ENCODE measurements at regions not wholly inside any gene's neighbourhood (a gene's known extent, or its start where the extent isn't known, plus 50 kb on each side); places are given as distances from the start of the nearest gene placed in this dataset.

DNA sequence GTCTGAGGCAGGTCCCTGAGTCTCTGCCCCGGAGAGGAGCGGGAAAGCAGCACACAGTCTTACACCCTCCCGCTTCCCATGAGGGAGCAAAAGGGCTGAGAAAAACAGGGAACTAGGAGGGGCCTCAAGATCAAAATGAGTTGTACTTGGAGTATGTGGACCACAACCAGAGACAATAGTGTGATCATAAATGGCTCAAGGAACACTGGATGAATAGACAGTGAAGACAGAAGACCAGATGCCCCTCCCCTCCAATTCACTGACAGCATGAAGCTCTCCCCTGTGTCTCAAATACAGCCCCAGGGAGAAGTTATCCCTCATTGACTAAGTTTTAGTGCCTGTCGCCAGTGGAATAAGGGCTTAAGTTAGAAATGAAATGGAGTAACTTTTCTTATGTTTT, 191.0 kb downstream of the TFAP2A start:
- no peak for DNase-seq (ENCODE audit: low read depth, low spot score)
- no peak overlapping the region for H3K4me3 ChIP-seq (ENCODE audit: low read depth, low read length)
- H3K27me3 ChIP-seq (ENCODE audit: control insufficient read depth, insufficient read depth, low read length), result no peaks in the 10 kb centered on the region
- CTCF ChIA-PET, result no interaction called here
- H3K9me3 ChIP-seq (ENCODE audit: control insufficient read depth, insufficient read depth, low read length), result peaks cover 11% of the 10 kb centered on the region; the same call in 1 of the 2 replicates
- TF ChIP-seq, protein P1, sequence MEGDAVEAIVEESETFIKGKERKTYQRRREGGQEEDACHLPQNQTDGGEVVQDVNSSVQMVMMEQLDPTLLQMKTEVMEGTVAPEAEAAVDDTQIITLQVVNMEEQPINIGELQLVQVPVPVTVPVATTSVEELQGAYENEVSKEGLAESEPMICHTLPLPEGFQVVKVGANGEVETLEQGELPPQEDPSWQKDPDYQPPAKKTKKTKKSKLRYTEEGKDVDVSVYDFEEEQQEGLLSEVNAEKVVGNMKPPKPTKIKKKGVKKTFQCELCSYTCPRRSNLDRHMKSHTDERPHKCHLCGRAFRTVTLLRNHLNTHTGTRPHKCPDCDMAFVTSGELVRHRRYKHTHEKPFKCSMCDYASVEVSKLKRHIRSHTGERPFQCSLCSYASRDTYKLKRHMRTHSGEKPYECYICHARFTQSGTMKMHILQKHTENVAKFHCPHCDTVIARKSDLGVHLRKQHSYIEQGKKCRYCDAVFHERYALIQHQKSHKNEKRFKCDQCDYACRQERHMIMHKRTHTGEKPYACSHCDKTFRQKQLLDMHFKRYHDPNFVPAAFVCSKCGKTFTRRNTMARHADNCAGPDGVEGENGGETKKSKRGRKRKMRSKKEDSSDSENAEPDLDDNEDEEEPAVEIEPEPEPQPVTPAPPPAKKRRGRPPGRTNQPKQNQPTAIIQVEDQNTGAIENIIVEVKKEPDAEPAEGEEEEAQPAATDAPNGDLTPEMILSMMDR (IDR thresholded peaks at IDR 0.05; ENCODE audit: low read depth, low read length), result no peak
- no peak overlapping the region for H3K27ac ChIP-seq (ENCODE audit: low read depth, low read length)
- POLR2A ChIA-PET, result no interaction called here

DNA sequence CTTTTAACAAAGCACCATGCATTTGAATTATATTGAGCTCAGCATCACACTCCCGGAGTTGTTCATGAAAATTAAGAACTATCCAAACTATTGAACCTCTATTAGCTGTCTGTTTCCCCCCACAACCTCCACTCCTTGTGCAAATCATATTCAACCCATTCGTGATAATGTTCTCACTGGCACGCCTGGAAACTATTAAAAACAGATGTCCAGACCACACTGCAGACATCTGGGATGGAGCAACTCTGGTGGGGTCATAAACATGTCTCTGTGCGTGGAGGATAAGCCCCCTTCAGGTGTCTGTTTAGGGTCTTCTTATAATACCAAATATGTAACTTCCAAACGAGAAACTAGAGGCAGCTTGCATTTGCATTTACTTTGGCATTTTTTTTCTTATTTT, 193.7 kb downstream of the TFAP2A start:
- H3K27ac ChIP-seq (ENCODE audit: low read depth, low read length), result no peak overlapping the region
- POLR2A ChIA-PET, result no interaction called here
- no peak for DNase-seq (ENCODE audit: low read depth, low spot score)
- CTCF ChIA-PET, result no interaction called here
- H3K27me3 ChIP-seq (ENCODE audit: control insufficient read depth, insufficient read depth, low read length), result no peaks in the 10 kb centered on the region
- TF ChIP-seq, protein P1 (IDR thresholded peaks at IDR 0.05; ENCODE audit: low read depth, low read length), result no peak
- H3K4me3 ChIP-seq (ENCODE audit: low read depth, low read length), result no peak overlapping the region
- peaks cover 15% of the 10 kb centered on the region; the same call in 1 of the 2 replicates for H3K9me3 ChIP-seq (ENCODE audit: control insufficient read depth, insufficient read depth, low read length)

DNA sequence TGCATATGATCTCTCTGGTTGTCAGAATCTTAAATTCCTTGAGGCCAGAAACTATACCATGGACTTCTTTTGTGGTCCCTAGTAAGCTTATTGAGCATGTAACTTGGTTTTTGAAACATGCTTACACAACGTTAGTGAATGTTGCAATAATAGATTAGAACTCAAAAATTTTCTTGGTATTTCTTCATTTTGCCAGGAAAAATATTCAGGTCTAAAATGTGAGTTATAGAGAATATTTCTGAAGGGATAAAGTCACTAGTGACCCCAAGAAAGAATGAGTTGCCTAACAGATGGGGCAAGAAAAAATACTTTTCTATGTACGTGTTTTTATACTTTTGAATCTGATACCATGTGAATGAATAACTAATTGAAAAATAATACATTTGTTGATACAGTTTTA, 195.4 kb downstream of the TFAP2A start:
- ChIA-PET POLR2A (no interaction called here), CTCF (no interaction called here)
- no peak for DNase-seq (ENCODE audit: low read depth, low spot score)

DNA sequence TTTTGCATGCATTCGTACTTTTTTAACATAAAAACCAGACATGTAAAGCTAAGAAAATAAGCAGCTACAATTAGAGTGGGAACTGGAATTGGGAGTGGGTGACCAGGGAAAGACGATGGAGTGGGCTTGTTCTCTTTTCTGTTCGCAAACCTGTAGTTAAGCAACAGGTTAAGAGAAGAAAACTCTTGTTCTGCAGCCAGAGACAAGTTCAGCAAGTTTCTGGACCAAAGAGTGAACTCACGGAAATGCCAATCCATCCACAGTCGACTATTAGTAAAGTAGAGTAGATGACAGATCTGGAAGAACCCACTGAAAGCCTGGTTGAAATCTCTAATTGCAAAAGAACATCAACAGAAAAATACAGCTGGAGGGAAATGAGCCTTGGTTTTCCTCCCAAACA, 197.8 kb downstream of the TFAP2A start:
- ChIA-PET POLR2A (no interaction called here), CTCF (no interaction called here)

More for the DNA sequence above, 195.4 kb downstream of the TFAP2A start:
- TF ChIP-seq, protein P1 (IDR thresholded peaks at IDR 0.05; ENCODE audit: low read depth, low read length), result no peak
- no peak overlapping the region for H3K4me3 ChIP-seq (ENCODE audit: low read depth, low read length)
- H3K27me3 ChIP-seq (ENCODE audit: control insufficient read depth, insufficient read depth, low read length), result no peaks in the 10 kb centered on the region
- H3K9me3 ChIP-seq (ENCODE audit: control insufficient read depth, insufficient read depth, low read length), result peaks cover 19% of the 10 kb centered on the region
- H3K27ac ChIP-seq (ENCODE audit: low read depth, low read length), result no peak overlapping the region

DNA sequence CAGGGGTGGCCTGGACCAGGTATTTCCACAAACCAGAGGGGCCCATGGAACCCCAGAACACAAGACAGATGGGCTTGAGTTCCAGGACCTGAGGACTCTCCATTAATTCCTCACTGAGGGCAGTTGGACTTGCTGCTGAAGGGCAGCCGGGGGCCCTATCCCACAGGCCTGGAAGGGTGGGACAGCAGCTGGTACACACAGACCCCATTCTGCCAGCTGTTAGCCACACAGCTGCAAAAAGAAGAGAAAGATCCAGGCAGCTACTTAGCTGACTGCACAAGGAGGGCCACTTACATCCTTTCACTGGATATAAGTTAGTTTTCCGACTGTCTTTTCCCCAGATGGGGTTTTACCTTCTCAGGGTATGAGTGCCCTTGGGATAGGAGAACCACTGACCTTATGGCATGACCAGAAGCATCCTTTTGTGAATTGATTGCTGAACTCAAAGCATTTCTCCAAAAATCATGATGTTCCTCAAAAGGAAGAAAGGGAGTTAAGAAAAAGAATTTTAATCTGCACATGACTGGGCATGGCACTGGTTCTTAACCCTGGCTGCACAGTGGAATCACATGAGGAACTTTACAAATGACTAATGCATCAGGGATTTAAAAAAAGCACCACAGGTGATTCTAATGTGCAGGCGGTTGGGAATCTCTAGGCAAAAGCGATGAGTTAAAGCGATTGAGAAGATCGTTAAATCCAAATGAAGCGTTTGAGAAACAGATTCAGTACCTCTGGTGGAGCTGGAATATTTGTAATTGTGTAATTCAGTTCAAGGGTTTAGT, 199.4 kb downstream of the TFAP2A start:
- ChIA-PET CTCF (no interaction called here), POLR2A (no interaction called here)
- TF ChIP-seq, protein P1 (IDR thresholded peaks at IDR 0.05; ENCODE audit: low read depth, low read length), result no peak
- H3K27ac ChIP-seq (ENCODE audit: low read depth, low read length), result no peak overlapping the region
- no peak for DNase-seq (ENCODE audit: low read depth, low spot score)
- H3K27me3 ChIP-seq (ENCODE audit: control insufficient read depth, insufficient read depth, low read length), result no peaks in the 10 kb centered on the region
- H3K9me3 ChIP-seq (ENCODE audit: control insufficient read depth, insufficient read depth, low read length), result peaks cover 12% of the 10 kb centered on the region
- H3K4me3 ChIP-seq (ENCODE audit: low read depth, low read length), result no peak overlapping the region

More for the DNA sequence above, 197.8 kb downstream of the TFAP2A start:
- DNase-seq (ENCODE audit: low read depth, low spot score), result no peak
- Histone ChIP-seq H3K27ac (ENCODE audit: low read depth, low read length) (no peak overlapping the region), H3K27me3 (ENCODE audit: control insufficient read depth, insufficient read depth, low read length) (no peaks in the 10 kb centered on the region), H3K9me3 (ENCODE audit: control insufficient read depth, insufficient read depth, low read length) (peaks cover 15% of the 10 kb centered on the region), H3K4me3 (ENCODE audit: low read depth, low read length) (no peak overlapping the region)
- TF ChIP-seq, protein P1 (IDR thresholded peaks at IDR 0.05; ENCODE audit: low read depth, low read length), result no peak
